ENCODE measurements at regions not wholly inside any gene's neighbourhood (a gene's known extent, or its start where the extent isn't known, plus 50 kb on each side); places are given as distances from the start of the nearest gene placed in this dataset.

GRCh38 chr12:90112666-90113065 is 404.0 kb upstream of the ATP2B1 start:
- peaks cover 4% of the 10 kb centered on the region for H3K4me1 Mint-ChIP-seq
- peaks cover under 1% of the 10 kb centered on the region for H3K36me3 Mint-ChIP-seq
- no peaks in the 10 kb centered on the region for H3K27me3 Mint-ChIP-seq (ENCODE audit: low read depth)
- no peak overlapping the region for H3K4me3 Mint-ChIP-seq
- TF ChIP-seq CTCF (IDR thresholded peaks at IDR 0.05; ENCODE audit: unreplicated experiment), result no peak
- H3K27ac Mint-ChIP-seq, result no peak overlapping the region
- DNase-seq (ENCODE audit: low spot score in 2 of 2, unreplicated experiment in 2 of 2), result no peak
- H3K9me3 Mint-ChIP-seq, result peaks cover 27% of the 10 kb centered on the region

- Mint-ChIP-seq H3K4me1 (peaks cover 4% of the 10 kb centered on the region), H3K4me3 (no peak overlapping the region), H3K36me3 (no peaks in the 10 kb centered on the region), H3K27me3 (ENCODE audit: low read depth) (no peaks in the 10 kb centered on the region), H3K9me3 (peaks cover 28% of the 10 kb centered on the region), H3K27ac (no peak overlapping the region)
- DNase-seq (ENCODE audit: low spot score in 2 of 2, unreplicated experiment in 2 of 2), result no peak
- TF ChIP-seq CTCF (IDR thresholded peaks at IDR 0.05; ENCODE audit: unreplicated experiment), result no peak
These were observed 403.3 kb upstream of the ATP2B1 start for GRCh38 chr12:90111791-90112580.

GRCh38 chr12:90106568-90106967 is 397.9 kb upstream of the ATP2B1 start:
- peaks cover 16% of the 10 kb centered on the region for H3K4me1 Mint-ChIP-seq
- no peak overlapping the region for H3K4me3 Mint-ChIP-seq
- no peaks in the 10 kb centered on the region for H3K36me3 Mint-ChIP-seq
- TF ChIP-seq CTCF (IDR thresholded peaks at IDR 0.05; ENCODE audit: unreplicated experiment), result no peak
- H3K27me3 Mint-ChIP-seq (ENCODE audit: low read depth), result no peaks in the 10 kb centered on the region
- H3K9me3 Mint-ChIP-seq, result peaks cover 18% of the 10 kb centered on the region
- DNase-seq (ENCODE audit: low spot score in 2 of 2, unreplicated experiment in 2 of 2), result no peak
- no peak overlapping the region for H3K27ac Mint-ChIP-seq

GRCh38 chr12:90102957-90103652 is 394.5 kb upstream of the ATP2B1 start:
- no peak for TF ChIP-seq CTCF (IDR thresholded peaks at IDR 0.05; ENCODE audit: unreplicated experiment)
- Mint-ChIP-seq H3K4me1 (peaks cover 43% of the 10 kb centered on the region), H3K36me3 (no peaks in the 10 kb centered on the region), H3K27me3 (ENCODE audit: low read depth) (no peaks in the 10 kb centered on the region), H3K27ac (no peak overlapping the region), H3K4me3 (no peak overlapping the region), H3K9me3 (peaks cover 8% of the 10 kb centered on the region)
- no peak for DNase-seq (ENCODE audit: low spot score in 2 of 2, unreplicated experiment in 2 of 2)

GRCh38 chr12:90100579-90100978 is 391.9 kb upstream of the ATP2B1 start:
- Mint-ChIP-seq H3K4me3 (no peak overlapping the region), H3K27me3 (ENCODE audit: low read depth) (no peaks in the 10 kb centered on the region), H3K27ac (no peak overlapping the region), H3K9me3 (no peaks in the 10 kb centered on the region), H3K36me3 (no peaks in the 10 kb centered on the region), H3K4me1 (peaks cover 46% of the 10 kb centered on the region)
- DNase-seq (ENCODE audit: low spot score in 2 of 2, unreplicated experiment in 2 of 2), result no peak
- TF ChIP-seq CTCF (IDR thresholded peaks at IDR 0.05; ENCODE audit: unreplicated experiment), result no peak

Data from mesothelial cell of epicardium (in vitro differentiated cells).